Suppressor macrophage (primary cell): ENCODE measurements at regions not wholly inside any gene's neighbourhood (a gene's known extent, or its start where the extent isn't known, plus 50 kb on each side); places are given as distances from the start of the nearest gene placed in this dataset.

Experiments
- DNase-seq, 4 experiments: peaks; one replicate each; pipeline ENCODE4 v3.0.0-alpha.2; 2020 to 2022

GRCh38 chr5:61969347-61969746, 336.7 kb upstream of the KIF2A start:
- no peak for DNase-seq

- DNase-seq, result no peak
Measured at GRCh38 chr5:61969755-61970154, 336.3 kb upstream of the KIF2A start.

GRCh38 chr5:61970218-61970617, 335.8 kb upstream of the KIF2A start:
- no peak for DNase-seq

GRCh38 chr5:61974680-61975079, 331.3 kb upstream of the KIF2A start:
- DNase-seq, result no peak

- no peak for DNase-seq
Measured at GRCh38 chr5:61981886-61982285, 324.1 kb upstream of the KIF2A start.

GRCh38 chr5:61991430-61991829, 314.6 kb upstream of the KIF2A start:
- no peak for DNase-seq

- DNase-seq, result no peak
Measured at GRCh38 chr5:61991866-61992265, 314.1 kb upstream of the KIF2A start.

- no peak for DNase-seq
Measured at GRCh38 chr5:61993295-61993927, 312.6 kb upstream of the KIF2A start.

- no peak for DNase-seq
Measured at GRCh38 chr5:61994171-61994570, 311.8 kb upstream of the KIF2A start.

GRCh38 chr5:61995486-61995885, 310.5 kb upstream of the KIF2A start:
- DNase-seq, result no peak

- DNase-seq, result no peak
Measured at GRCh38 chr5:61999371-61999770, 306.6 kb upstream of the KIF2A start.

GRCh38 chr5:62000646-62001045, 305.4 kb upstream of the KIF2A start:
- DNase-seq, result no peak

GRCh38 chr5:62001640-62002039, 304.4 kb upstream of the KIF2A start:
- no peak for DNase-seq

- no peak for DNase-seq
Measured at GRCh38 chr5:62002436-62002835, 303.6 kb upstream of the KIF2A start.

GRCh38 chr5:62005551-62005950, 300.5 kb upstream of the KIF2A start:
- DNase-seq, result no peak

GRCh38 chr5:62007457-62007856, 298.5 kb upstream of the KIF2A start:
- DNase-seq, result peak in 3 of 4 experiments; percentile 13 to 27 (median 18)

- no peak for DNase-seq
Measured at GRCh38 chr5:62011089-62011664, 294.8 kb upstream of the KIF2A start.

GRCh38 chr5:62017092-62017491, 288.9 kb upstream of the KIF2A start:
- no peak for DNase-seq

- no peak for DNase-seq
Measured at GRCh38 chr5:62029303-62029702, 276.7 kb upstream of the KIF2A start.

GRCh38 chr5:62030326-62030725, 275.7 kb upstream of the KIF2A start:
- DNase-seq, result no peak

GRCh38 chr5:62038024-62038423, 268.0 kb upstream of the KIF2A start:
- no peak for DNase-seq

- no peak for DNase-seq
Measured at GRCh38 chr5:62041156-62041756, 264.8 kb upstream of the KIF2A start.

- no peak for DNase-seq
Measured at GRCh38 chr5:62042007-62042406, 264.0 kb upstream of the KIF2A start.
